Gastrocnemius medialis (tissue), 4 donors: ENCODE measurements at regions not wholly inside any gene's neighbourhood (a gene's known extent, or its start where the extent isn't known, plus 50 kb on each side); places are given as distances from the start of the nearest gene placed in this dataset.

Experiments
- ATAC-seq, 2 donors: fragments of 150-250 bp; one replicate each; pipeline ENCODE4 v1.9.1; 2016
- DNase-seq, 2 donors: peaks; one replicate each; pipeline ENCODE4 v3.0.0-alpha.2; 2019
- H3K27ac ChIP-seq, 4 donors: fragments of 200-600 bp; sonication (generic); 1 replicate in 1 of 4; 2 replicates in 3 of 4; pipeline ENCODE4 v1.5.1; 2016 to 2018; ENCODE audit warnings: mild to moderate bottlenecking in 2 of 4, moderate library complexity in 1 of 4
- H3K27me3 ChIP-seq, 3 donors: fragments of 200-600 bp; sonication (generic) in 2 of 3; 1 replicate in 1 of 3; 2 replicates in 2 of 3; pipeline versions ENCODE4 v1.5.1 to v1.6.0; 2016 to 2019; ENCODE audit warnings: mild to moderate bottlenecking in 1 of 3, moderate library complexity in 1 of 3
- H3K36me3 ChIP-seq, 2 donors: fragments of 200-600 bp; sonication (generic) in 1 of 2; one replicate each; pipeline ENCODE4 v1.5.1; 2017 to 2018
- H3K4me1 ChIP-seq, 2 donors: fragments of 200-600 bp; sonication (generic) in 1 of 2; one replicate each; pipeline ENCODE4 v1.5.1; 2016 to 2017; ENCODE audit warnings: mild to moderate bottlenecking in 2 of 2
- H3K4me3 ChIP-seq, 4 donors: fragments of 200-600 bp; sonication (generic) in 3 of 4; 1 replicate in 1 of 4; 2 replicates in 3 of 4; pipeline ENCODE4 v1.5.1; 2016 to 2019; ENCODE audit warnings: mild to moderate bottlenecking in 2 of 4
- H3K9me3 ChIP-seq, 3 donors: fragments of 200-600 bp; sonication (generic) in 2 of 3; 1 replicate in 1 of 3; 2 replicates in 2 of 3; pipeline ENCODE4 v1.5.1; 2016 to 2019
- CTCF ChIP-seq, 5 experiments: fragments of 450-650 bp in 3 of 5; fragments of 200-600 bp in 2 of 5; sonication (generic) in 2 of 5; IDR thresholded peaks in 4 of 5; conservative IDR thresholded peaks in 1 of 5; 1 replicate in 4 of 5; 2 replicates in 1 of 5; pipeline ENCODE4 v1.5.1; 2016 to 2019; ENCODE audit warnings: antibody characterized with exemption in 5 of 5, mild to moderate bottlenecking in 3 of 5, moderate library complexity in 3 of 5
- POLR2A ChIP-seq, 2 donors: fragments of 450-650 bp; IDR thresholded peaks; one replicate each; pipeline ENCODE4 v1.6.1; 2017; ENCODE audit warnings: antibody characterized with exemption in 2 of 2, mild to moderate bottlenecking in 2 of 2, moderate library complexity in 2 of 2
- in situ Hi-C, 4 donors: fragments of 200-750 bp; cut with MboI; loops; one replicate each; pipeline versions ENCODE4 v1.15.0 to v1.8.0; 2017; ENCODE audit warnings: low sequenced_read_pairs in 4 of 4
- intact Hi-C: fragments of 100-400 bp; cut with DNase I; formaldehyde crosslinking; loops from one replicate; pipeline ENCODE4 v1.15.1; 2023; ENCODE audit warnings: low total_unique reads

- H3K9me3 ChIP-seq = no peaks in the 10 kb centered on the region
- no peaks in the 10 kb centered on the region for H3K36me3 ChIP-seq
- TF ChIP-seq CTCF (IDR thresholded peaks at IDR 0.05 in 4 of 5, conservative IDR thresholded peaks at IDR 0.05 in 1 of 5) = no peak
- no peak for TF ChIP-seq POLR2A (IDR thresholded peaks at IDR 0.05)
- ATAC-seq (no peak), DNase-seq (no peak)
- H3K27ac ChIP-seq = no peak overlapping the region
- H3K27me3 ChIP-seq = peaks cover 10 to 19% (median 11%) of the 10 kb centered on the region in 3 donors
- intact Hi-C loops = no loop called here
- no peak overlapping the region for H3K4me3 ChIP-seq
- in situ Hi-C loops = no loop called here
- peaks cover 0 to 5% of the 10 kb centered on the region in 2 donors for H3K4me1 ChIP-seq
Measured at GRCh38 chr14:101082036-101082435, 178.5 kb upstream of the RTL1 start.

- ATAC-seq (no peak), DNase-seq (no peak)
- Histone ChIP-seq H3K36me3 (no peaks in the 10 kb centered on the region), H3K4me1 (no peaks in the 10 kb centered on the region), H3K27ac (no peak overlapping the region), H3K4me3 (no peak overlapping the region), H3K9me3 (no peaks in the 10 kb centered on the region), H3K27me3 (peaks cover 5 to 12% (median 7%) of the 10 kb centered on the region in 3 donors)
- TF ChIP-seq POLR2A (IDR thresholded peaks at IDR 0.05) = no peak
- no peak for TF ChIP-seq CTCF (IDR thresholded peaks at IDR 0.05 in 4 of 5, conservative IDR thresholded peaks at IDR 0.05 in 1 of 5)
- in situ Hi-C loops (no loop called here), intact Hi-C loops (no loop called here)
Measured at GRCh38 chr14:101082436-101083384, 179.2 kb upstream of the RTL1 start.

- Histone ChIP-seq H3K27me3 (peaks cover 0 to 1% (median 0%) of the 10 kb centered on the region in 3 donors), H3K9me3 (no peaks in the 10 kb centered on the region), H3K4me3 (no peak overlapping the region), H3K4me1 (no peaks in the 10 kb centered on the region), H3K27ac (no peak overlapping the region), H3K36me3 (no peaks in the 10 kb centered on the region)
- ATAC-seq = no peak
- TF ChIP-seq POLR2A (IDR thresholded peaks at IDR 0.05) = no peak
- no peak for TF ChIP-seq CTCF (IDR thresholded peaks at IDR 0.05 in 4 of 5, conservative IDR thresholded peaks at IDR 0.05 in 1 of 5)
- in situ Hi-C loops = no loop called here
- intact Hi-C loops = no loop called here
- DNase-seq = no peak
Measured at GRCh38 chr14:101083564-101084435, 180.3 kb upstream of the RTL1 start.

GRCh38 chr14:101084436-101084826 is 180.9 kb upstream of the RTL1 start:
- in situ Hi-C loops (no loop called here), intact Hi-C loops (no loop called here)
- no peaks in the 10 kb centered on the region for H3K4me1 ChIP-seq
- TF ChIP-seq CTCF (IDR thresholded peaks at IDR 0.05 in 4 of 5, conservative IDR thresholded peaks at IDR 0.05 in 1 of 5) (no peak), POLR2A (IDR thresholded peaks at IDR 0.05) (no peak)
- ATAC-seq (no peak), DNase-seq (no peak)
- no peak overlapping the region for H3K4me3 ChIP-seq
- no peaks in the 10 kb centered on the region for H3K27me3 ChIP-seq
- no peak overlapping the region for H3K27ac ChIP-seq
- H3K9me3 ChIP-seq = no peaks in the 10 kb centered on the region
- no peaks in the 10 kb centered on the region for H3K36me3 ChIP-seq
